ENCODE measurements at regions not wholly inside any gene's neighbourhood (a gene's known extent, or its start where the extent isn't known, plus 50 kb on each side); places are given as distances from the start of the nearest gene placed in this dataset.

DNA sequence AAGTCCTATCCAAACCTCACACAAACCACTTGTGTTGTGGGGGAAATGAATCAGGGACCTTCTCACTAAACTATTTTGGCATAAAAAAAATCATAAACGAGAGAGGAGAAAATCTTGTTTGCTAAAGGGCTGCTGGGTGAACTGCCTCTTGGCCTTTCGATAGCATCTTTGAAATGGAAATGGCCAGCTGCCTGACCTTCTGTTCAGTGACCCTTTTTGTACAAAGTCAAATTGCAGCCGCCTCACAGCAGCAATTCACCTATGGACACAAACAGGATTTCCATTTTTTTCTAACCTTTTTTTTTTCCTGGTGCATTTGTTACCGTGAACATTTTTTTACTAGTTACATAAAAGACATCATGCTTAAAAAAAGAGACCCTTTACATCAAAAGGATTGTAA lies 89.0 kb upstream of the ONECUT1 start:
- DNase-seq (ENCODE audit: extremely low read depth, insufficient read length), result no peak

DNA sequence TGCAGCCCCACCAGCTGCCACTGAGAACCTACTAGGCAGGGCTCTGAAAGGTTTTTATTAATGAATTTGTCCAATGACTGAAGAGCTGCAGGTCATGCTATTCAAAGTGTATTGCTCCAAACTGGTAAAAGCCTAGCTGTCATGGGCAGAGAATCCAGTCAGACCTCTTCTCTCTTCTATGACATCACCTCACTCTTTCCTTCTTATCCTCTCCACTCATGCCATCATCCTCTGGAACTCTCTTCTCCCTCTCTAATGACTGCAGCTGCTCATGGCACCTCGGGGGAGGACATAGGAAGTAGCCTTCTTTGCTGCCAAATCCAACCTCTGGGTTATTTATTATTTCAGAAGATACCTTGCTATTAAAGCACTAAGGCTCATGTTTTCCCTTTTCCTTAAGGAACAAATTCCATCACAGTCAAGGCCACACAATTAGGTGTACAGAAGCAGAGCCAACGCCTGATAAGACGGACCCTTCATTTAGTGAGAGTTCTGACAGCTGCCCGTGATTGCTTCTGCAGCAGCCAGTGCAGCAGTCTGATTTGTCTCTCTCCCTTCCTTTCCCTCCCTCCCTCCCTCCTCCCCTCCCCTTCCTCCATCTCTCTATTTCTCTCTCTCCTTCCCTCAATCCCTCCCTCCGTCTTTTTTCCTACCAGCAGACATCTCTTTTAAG lies 87.0 kb upstream of the ONECUT1 start:
- no peak for DNase-seq (ENCODE audit: extremely low read depth, insufficient read length)
- H3K36me3 ChIP-seq (ENCODE audit: control insufficient read depth, insufficient read depth, low read length), result no peaks in the 10 kb centered on the region
- TF ChIP-seq CTCF (IDR thresholded peaks at IDR 0.05; ENCODE audit: insufficient read depth, low read length, poor library complexity, severe bottlenecking), result no peak
- H3K4me3 ChIP-seq (replicated peaks; ENCODE audit: low read depth, low read length), result no peak overlapping the region
- 0 out of 2 replicates have a peak, but pooled peaks cover 1% of the 10 kb centered on the region for H3K27me3 ChIP-seq (replicated peaks; ENCODE audit: control insufficient read depth, insufficient read depth, low read length)

More for the DNA sequence above, 89.0 kb upstream of the ONECUT1 start:
- Histone ChIP-seq H3K36me3 (ENCODE audit: control insufficient read depth, insufficient read depth, low read length) (no peaks in the 10 kb centered on the region), H3K4me3 (replicated peaks; ENCODE audit: low read depth, low read length) (no peak overlapping the region), H3K27me3 (replicated peaks; ENCODE audit: control insufficient read depth, insufficient read depth, low read length) (no peaks in the 10 kb centered on the region)
- no peak for TF ChIP-seq CTCF (IDR thresholded peaks at IDR 0.05; ENCODE audit: insufficient read depth, low read length, poor library complexity, severe bottlenecking)

GRCh38 chr15:52872036-52872818 lies 82.1 kb upstream of the ONECUT1 start:
- Histone ChIP-seq H3K36me3 (ENCODE audit: control insufficient read depth, insufficient read depth, low read length) (no peaks in the 10 kb centered on the region), H3K4me3 (replicated peaks; ENCODE audit: low read depth, low read length) (no peak overlapping the region), H3K27me3 (replicated peaks; ENCODE audit: control insufficient read depth, insufficient read depth, low read length) (0 out of 2 replicates have a peak, but pooled peaks cover 1% of the 10 kb centered on the region)
- no peak for DNase-seq (ENCODE audit: extremely low read depth, insufficient read length)
- TF ChIP-seq CTCF (IDR thresholded peaks at IDR 0.05; ENCODE audit: insufficient read depth, low read length, poor library complexity, severe bottlenecking), result no peak

DNA sequence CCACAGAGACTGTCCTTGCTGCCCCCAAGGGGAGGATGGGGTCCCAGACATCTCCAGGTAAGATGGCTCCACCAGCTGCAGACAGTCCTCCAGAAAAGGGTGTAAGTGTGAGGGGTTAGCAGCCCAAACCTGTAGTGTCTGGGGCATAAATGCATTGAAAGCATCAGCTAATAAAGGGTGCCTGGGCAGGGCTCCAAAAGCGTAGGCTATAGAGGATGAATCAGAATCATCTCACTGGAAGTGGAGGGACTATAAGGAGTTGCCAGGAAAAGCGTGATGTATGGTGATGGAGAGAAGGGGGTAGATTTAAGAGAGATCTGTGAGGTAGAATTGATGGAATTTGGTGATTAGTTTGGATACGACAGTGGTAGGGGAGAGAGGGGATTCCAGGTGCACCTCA lies 79.9 kb upstream of the ONECUT1 start:
- TF ChIP-seq CTCF (IDR thresholded peaks at IDR 0.05; ENCODE audit: insufficient read depth, low read length, poor library complexity, severe bottlenecking), result no peak
- no peak for DNase-seq (ENCODE audit: extremely low read depth, insufficient read length)
- no peak overlapping the region for H3K4me3 ChIP-seq (replicated peaks; ENCODE audit: low read depth, low read length)
- H3K36me3 ChIP-seq (ENCODE audit: control insufficient read depth, insufficient read depth, low read length), result no peaks in the 10 kb centered on the region
- 0 out of 2 replicates have a peak, but pooled peaks cover 1% of the 10 kb centered on the region for H3K27me3 ChIP-seq (replicated peaks; ENCODE audit: control insufficient read depth, insufficient read depth, low read length)

GRCh38 chr15:52866698-52867097 lies 76.6 kb upstream of the ONECUT1 start:
- Histone ChIP-seq H3K36me3 (ENCODE audit: control insufficient read depth, insufficient read depth, low read length) (no peaks in the 10 kb centered on the region), H3K27me3 (replicated peaks; ENCODE audit: control insufficient read depth, insufficient read depth, low read length) (no peaks in the 10 kb centered on the region), H3K4me3 (replicated peaks; ENCODE audit: low read depth, low read length) (no peak overlapping the region)
- DNase-seq (ENCODE audit: extremely low read depth, insufficient read length), result no peak
- TF ChIP-seq CTCF (IDR thresholded peaks at IDR 0.05; ENCODE audit: insufficient read depth, low read length, poor library complexity, severe bottlenecking), result no peak
